ENCODE measurements at regions not wholly inside any gene's neighbourhood (a gene's known extent, or its start where the extent isn't known, plus 50 kb on each side); places are given as distances from the start of the nearest gene placed in this dataset.

GRCh38 chr1:234887016-234887900 lies 241.4 kb downstream of the TOMM20 start:
- Histone ChIP-seq H3K4me3 (ENCODE audit: low read depth, low read length) (no peak overlapping the region), H3K27me3 (replicated peaks) (no peaks in the 10 kb centered on the region), H3K27ac (no peak overlapping the region), H3K36me3 (replicated peaks) (no peaks in the 10 kb centered on the region)
- no peak for TF ChIP-seq CTCF (IDR thresholded peaks at IDR 0.05; ENCODE audit: low read depth, low read length, missing control alignments)
- in situ Hi-C loops (cut with HindIII; ENCODE audit: low pct_ligation_motif_present, low sequenced_read_pairs) = no loop called here
- DNase-seq = peak; percentile 40

DNA sequence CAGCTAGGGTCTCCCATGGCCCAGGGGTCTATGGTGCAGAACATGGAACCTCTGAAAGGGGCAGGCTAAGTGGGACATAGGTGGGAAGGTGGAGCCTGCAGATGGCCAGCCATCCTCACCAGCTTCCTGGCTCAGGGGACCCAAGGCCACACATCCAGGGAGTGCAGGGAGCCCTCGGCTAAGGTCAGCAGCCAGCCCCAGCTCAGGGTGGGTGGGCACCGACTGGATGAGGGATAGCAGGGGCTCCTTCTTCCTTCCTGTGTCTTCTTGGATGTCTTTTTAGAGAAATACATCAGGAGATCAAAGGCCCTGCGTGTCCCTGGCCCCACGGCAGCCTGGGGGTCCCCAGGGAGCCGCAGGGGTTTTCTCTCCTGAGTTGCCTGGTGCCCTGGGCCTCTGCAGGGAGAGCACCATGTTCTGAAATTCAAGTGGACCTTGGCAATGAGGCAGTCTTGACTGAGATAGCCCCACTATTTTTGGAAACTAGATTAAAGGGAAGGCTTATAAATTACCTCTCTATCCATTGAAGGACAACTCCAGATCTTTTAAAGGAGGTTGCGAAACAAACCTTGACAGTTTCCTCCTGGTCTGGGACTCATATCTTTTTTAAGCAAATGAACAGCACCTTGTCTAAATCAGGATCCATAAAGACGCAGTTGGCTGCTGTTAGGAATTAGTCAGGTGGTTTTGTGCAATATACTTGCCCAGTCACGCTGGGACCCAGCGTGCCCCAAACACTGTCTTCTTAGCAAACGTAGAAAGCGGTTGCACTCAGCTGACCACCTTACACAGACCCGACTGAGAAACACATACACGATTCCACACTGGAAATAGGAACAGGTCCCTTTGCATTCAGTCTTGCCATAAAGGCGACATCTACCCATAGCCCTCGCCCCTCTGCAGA lies 242.3 kb downstream of the TOMM20 start:
- H3K4me3 ChIP-seq (ENCODE audit: low read depth, low read length) = no peak overlapping the region
- DNase-seq = no peak
- no peak overlapping the region for H3K27ac ChIP-seq
- H3K36me3 ChIP-seq (replicated peaks) = no peaks in the 10 kb centered on the region
- in situ Hi-C loops (cut with HindIII; ENCODE audit: low pct_ligation_motif_present, low sequenced_read_pairs) = no loop called here
- H3K27me3 ChIP-seq (replicated peaks) = no peaks in the 10 kb centered on the region
- TF ChIP-seq CTCF (IDR thresholded peaks at IDR 0.05; ENCODE audit: low read depth, low read length, missing control alignments) = no peak

DNA sequence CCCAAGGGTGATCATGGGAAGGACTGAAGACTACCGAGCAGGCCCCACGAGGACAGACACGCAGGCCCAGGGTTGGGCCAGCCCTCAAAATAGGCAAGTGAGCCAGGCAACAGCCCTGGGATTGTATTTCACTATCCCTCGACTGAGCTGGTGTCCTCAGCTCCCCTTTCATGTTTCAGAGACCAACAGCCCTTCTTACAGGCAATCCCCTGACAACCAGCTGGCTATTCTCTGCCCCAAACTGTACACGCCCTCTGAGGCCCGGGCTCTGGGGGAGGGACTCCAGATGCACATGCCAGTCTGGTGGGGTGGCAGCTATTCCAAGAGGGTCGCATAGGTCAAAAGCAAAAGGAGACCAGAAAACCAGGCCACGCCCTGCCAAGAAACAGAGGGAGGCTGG lies 243.0 kb downstream of the TOMM20 start:
- no peaks in the 10 kb centered on the region for H3K36me3 ChIP-seq (replicated peaks)
- H3K27me3 ChIP-seq (replicated peaks) = no peaks in the 10 kb centered on the region
- no peak for TF ChIP-seq CTCF (IDR thresholded peaks at IDR 0.05; ENCODE audit: low read depth, low read length, missing control alignments)
- no peak overlapping the region for H3K4me3 ChIP-seq (ENCODE audit: low read depth, low read length)
- DNase-seq = no peak
- in situ Hi-C loops (cut with HindIII; ENCODE audit: low pct_ligation_motif_present, low sequenced_read_pairs) = no loop called here
- no peak overlapping the region for H3K27ac ChIP-seq

- no peaks in the 10 kb centered on the region for H3K27me3 ChIP-seq (replicated peaks)
- DNase-seq = no peak
- in situ Hi-C loops (cut with HindIII; ENCODE audit: low pct_ligation_motif_present, low sequenced_read_pairs) = no loop called here
Measured at GRCh38 chr1:234884701-234885100, 243.9 kb downstream of the TOMM20 start.

GRCh38 chr1:234884006-234884405 lies 244.6 kb downstream of the TOMM20 start:
- Histone ChIP-seq H3K27ac (no peak overlapping the region), H3K4me3 (ENCODE audit: low read depth, low read length) (no peak overlapping the region), H3K36me3 (replicated peaks) (no peaks in the 10 kb centered on the region), H3K27me3 (replicated peaks) (no peaks in the 10 kb centered on the region)
- in situ Hi-C loops (cut with HindIII; ENCODE audit: low pct_ligation_motif_present, low sequenced_read_pairs) = no loop called here
- no peak for TF ChIP-seq CTCF (IDR thresholded peaks at IDR 0.05; ENCODE audit: low read depth, low read length, missing control alignments)
- DNase-seq = no peak

More at GRCh38 chr1:234884701-234885100, 243.9 kb downstream of the TOMM20 start:
- Histone ChIP-seq H3K36me3 (replicated peaks) (no peaks in the 10 kb centered on the region), H3K4me3 (ENCODE audit: low read depth, low read length) (no peak overlapping the region), H3K27ac (no peak overlapping the region)
- no peak for TF ChIP-seq CTCF (IDR thresholded peaks at IDR 0.05; ENCODE audit: low read depth, low read length, missing control alignments)

Measured in brain microvascular endothelial cell (primary cell).